ENCODE measurements at regions not wholly inside any gene's neighbourhood (a gene's known extent, or its start where the extent isn't known, plus 50 kb on each side); places are given as distances from the start of the nearest gene placed in this dataset.

DNA sequence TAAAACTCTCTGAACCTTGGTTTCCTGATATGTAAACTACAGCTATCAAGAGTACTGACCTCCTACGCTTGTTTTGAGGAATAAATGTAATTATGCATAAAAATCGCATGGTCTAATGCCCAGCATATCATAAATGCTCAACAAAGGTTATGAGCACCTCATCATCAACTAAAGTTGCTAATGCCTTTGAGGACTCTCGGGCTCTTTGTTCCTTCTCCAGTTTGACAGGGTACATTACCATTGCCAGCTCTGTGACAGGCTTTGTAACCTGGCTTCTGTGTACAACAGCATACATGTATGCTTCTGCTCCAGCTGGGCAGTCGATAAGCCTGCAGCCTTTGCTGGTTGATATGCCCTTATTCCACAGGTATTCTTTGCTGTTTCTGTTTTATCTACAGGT, 95.2 kb downstream of the C9orf152 start:
- H3K27ac ChIP-seq (ENCODE audit: control insufficient read depth, insufficient read depth), result no peak overlapping the region
- 64% methylated on average over 4 of the region's 4 CpGs for whole genome bisulfite sequencing (ENCODE audit: insufficient coverage, insufficient replicate concordance, low lambda C conversion rate, missing lambda C conversion rate)
- peaks cover 23% of the 10 kb centered on the region for H3K4me1 ChIP-seq (ENCODE audit: control insufficient read depth, insufficient read depth, low read length)
- H3K4me2 ChIP-seq (ENCODE audit: control insufficient read depth, insufficient read depth), result no peak overlapping the region
- POLR2A ChIA-PET, result interaction anchor here (0.9 to 6.0 kb wide), 7 partner anchors 9 to 61 kb away, joined by 3 to 81 read pairs (median 4); no protein-coding TSS in a partner anchor
- H4K20me1 ChIP-seq (ENCODE audit: control insufficient read depth, insufficient read depth), result peaks cover 5% of the 10 kb centered on the region
- ATAC-seq (no peak), DNase-seq (ENCODE audit: low read depth, low spot score) (no peak), FAIRE-seq (no peak)
- H3K9me3 ChIP-seq (replicated peaks; ENCODE audit: control insufficient read depth, insufficient read depth, low read length), result no peaks in the 10 kb centered on the region
- peaks cover 69% of the 10 kb centered on the region for H3K79me2 ChIP-seq (ENCODE audit: control insufficient read depth, insufficient read depth, low read length)
- RAD21 ChIA-PET (ENCODE audit: unreplicated experiment), result interaction anchor here (2.2 to 16.5 kb wide), 3 partner anchors 15 to 206 kb away, joined by 5 to 340 read pairs (median 282); no protein-coding TSS in a partner anchor
- no TSS peak for BruUV-seq (replicated peaks)
- TF ChIP-seq SMAD1 (IDR thresholded peaks at IDR 0.05; ENCODE audit: low read depth, partially characterized antibody), result no peak
- TF ChIP-seq POLR2A (IDR thresholded peaks at IDR 0.05; ENCODE audit: low read depth, low read length), result no peak
- TF ChIP-seq, protein P1, sequence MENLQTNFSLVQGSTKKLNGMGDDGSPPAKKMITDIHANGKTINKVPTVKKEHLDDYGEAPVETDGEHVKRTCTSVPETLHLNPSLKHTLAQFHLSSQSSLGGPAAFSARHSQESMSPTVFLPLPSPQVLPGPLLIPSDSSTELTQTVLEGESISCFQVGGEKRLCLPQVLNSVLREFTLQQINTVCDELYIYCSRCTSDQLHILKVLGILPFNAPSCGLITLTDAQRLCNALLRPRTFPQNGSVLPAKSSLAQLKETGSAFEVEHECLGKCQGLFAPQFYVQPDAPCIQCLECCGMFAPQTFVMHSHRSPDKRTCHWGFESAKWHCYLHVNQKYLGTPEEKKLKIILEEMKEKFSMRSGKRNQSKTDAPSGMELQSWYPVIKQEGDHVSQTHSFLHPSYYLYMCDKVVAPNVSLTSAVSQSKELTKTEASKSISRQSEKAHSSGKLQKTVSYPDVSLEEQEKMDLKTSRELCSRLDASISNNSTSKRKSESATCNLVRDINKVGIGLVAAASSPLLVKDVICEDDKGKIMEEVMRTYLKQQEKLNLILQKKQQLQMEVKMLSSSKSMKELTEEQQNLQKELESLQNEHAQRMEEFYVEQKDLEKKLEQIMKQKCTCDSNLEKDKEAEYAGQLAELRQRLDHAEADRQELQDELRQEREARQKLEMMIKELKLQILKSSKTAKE (IDR thresholded peaks at IDR 0.05; ENCODE audit: low read depth, poor library complexity, severe bottlenecking), result no peak
- no peak for TF ChIP-seq ZNF217 (IDR thresholded peaks at IDR 0.05)
- TF ChIP-seq MTA3 (IDR thresholded peaks at IDR 0.05; ENCODE audit: borderline replicate concordance, low read length), result no peak
- no peak for TF ChIP-seq CBFB (IDR thresholded peaks at IDR 0.05; ENCODE audit: low read depth)
- TF ChIP-seq SMARCA5 (IDR thresholded peaks at IDR 0.05), result no peak
- TF ChIP-seq, protein P2, sequence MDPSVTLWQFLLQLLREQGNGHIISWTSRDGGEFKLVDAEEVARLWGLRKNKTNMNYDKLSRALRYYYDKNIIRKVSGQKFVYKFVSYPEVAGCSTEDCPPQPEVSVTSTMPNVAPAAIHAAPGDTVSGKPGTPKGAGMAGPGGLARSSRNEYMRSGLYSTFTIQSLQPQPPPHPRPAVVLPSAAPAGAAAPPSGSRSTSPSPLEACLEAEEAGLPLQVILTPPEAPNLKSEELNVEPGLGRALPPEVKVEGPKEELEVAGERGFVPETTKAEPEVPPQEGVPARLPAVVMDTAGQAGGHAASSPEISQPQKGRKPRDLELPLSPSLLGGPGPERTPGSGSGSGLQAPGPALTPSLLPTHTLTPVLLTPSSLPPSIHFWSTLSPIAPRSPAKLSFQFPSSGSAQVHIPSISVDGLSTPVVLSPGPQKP (IDR thresholded peaks at IDR 0.05; ENCODE audit: low read depth, low read length), result no peak
- TF ChIP-seq, protein P3, sequence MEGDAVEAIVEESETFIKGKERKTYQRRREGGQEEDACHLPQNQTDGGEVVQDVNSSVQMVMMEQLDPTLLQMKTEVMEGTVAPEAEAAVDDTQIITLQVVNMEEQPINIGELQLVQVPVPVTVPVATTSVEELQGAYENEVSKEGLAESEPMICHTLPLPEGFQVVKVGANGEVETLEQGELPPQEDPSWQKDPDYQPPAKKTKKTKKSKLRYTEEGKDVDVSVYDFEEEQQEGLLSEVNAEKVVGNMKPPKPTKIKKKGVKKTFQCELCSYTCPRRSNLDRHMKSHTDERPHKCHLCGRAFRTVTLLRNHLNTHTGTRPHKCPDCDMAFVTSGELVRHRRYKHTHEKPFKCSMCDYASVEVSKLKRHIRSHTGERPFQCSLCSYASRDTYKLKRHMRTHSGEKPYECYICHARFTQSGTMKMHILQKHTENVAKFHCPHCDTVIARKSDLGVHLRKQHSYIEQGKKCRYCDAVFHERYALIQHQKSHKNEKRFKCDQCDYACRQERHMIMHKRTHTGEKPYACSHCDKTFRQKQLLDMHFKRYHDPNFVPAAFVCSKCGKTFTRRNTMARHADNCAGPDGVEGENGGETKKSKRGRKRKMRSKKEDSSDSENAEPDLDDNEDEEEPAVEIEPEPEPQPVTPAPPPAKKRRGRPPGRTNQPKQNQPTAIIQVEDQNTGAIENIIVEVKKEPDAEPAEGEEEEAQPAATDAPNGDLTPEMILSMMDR (IDR thresholded peaks at IDR 0.05 in 2 of 3, conservative IDR thresholded peaks at IDR 0.05 in 1 of 3; ENCODE audit: control insufficient read depth in 2 of 3, extremely low read depth in 1 of 3, insufficient read depth in 1 of 3, low read depth in 3 of 3, low read length in 3 of 3), result no peak
- TF ChIP-seq, protein P4, sequence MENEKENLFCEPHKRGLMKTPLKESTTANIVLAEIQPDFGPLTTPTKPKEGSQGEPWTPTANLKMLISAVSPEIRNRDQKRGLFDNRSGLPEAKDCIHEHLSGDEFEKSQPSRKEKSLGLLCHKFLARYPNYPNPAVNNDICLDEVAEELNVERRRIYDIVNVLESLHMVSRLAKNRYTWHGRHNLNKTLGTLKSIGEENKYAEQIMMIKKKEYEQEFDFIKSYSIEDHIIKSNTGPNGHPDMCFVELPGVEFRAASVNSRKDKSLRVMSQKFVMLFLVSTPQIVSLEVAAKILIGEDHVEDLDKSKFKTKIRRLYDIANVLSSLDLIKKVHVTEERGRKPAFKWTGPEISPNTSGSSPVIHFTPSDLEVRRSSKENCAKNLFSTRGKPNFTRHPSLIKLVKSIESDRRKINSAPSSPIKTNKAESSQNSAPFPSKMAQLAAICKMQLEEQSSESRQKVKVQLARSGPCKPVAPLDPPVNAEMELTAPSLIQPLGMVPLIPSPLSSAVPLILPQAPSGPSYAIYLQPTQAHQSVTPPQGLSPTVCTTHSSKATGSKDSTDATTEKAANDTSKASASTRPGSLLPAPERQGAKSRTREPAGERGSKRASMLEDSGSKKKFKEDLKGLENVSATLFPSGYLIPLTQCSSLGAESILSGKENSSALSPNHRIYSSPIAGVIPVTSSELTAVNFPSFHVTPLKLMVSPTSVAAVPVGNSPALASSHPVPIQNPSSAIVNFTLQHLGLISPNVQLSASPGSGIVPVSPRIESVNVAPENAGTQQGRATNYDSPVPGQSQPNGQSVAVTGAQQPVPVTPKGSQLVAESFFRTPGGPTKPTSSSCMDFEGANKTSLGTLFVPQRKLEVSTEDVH (IDR thresholded peaks at IDR 0.05; ENCODE audit: low read depth, partially characterized antibody), result no peak
- no peak for TF ChIP-seq ZSCAN29 (IDR thresholded peaks at IDR 0.05)
- TF ChIP-seq, protein P5, sequence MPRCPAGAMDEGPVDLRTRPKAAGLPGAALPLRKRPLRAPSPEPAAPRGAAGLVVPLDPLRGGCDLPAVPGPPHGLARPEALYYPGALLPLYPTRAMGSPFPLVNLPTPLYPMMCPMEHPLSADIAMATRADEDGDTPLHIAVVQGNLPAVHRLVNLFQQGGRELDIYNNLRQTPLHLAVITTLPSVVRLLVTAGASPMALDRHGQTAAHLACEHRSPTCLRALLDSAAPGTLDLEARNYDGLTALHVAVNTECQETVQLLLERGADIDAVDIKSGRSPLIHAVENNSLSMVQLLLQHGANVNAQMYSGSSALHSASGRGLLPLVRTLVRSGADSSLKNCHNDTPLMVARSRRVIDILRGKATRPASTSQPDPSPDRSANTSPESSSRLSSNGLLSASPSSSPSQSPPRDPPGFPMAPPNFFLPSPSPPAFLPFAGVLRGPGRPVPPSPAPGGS (IDR thresholded peaks at IDR 0.05; ENCODE audit: borderline replicate concordance, insufficient read depth, low read depth, low read length, poor library complexity, severe bottlenecking), result no peak
- TF ChIP-seq, protein P6, sequence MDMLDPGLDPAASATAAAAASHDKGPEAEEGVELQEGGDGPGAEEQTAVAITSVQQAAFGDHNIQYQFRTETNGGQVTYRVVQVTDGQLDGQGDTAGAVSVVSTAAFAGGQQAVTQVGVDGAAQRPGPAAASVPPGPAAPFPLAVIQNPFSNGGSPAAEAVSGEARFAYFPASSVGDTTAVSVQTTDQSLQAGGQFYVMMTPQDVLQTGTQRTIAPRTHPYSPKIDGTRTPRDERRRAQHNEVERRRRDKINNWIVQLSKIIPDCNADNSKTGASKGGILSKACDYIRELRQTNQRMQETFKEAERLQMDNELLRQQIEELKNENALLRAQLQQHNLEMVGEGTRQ (IDR thresholded peaks at IDR 0.05; ENCODE audit: borderline replicate concordance, low read depth, low read length), result no peak
- TF ChIP-seq ATF7 (IDR thresholded peaks at IDR 0.05; ENCODE audit: low read depth), result no peak
- no peaks in the 10 kb centered on the region for H3K27me3 ChIP-seq (replicated peaks in 1 of 2; ENCODE audit: control insufficient read depth in 2 of 2, insufficient read depth in 2 of 2, low read length in 1 of 2)
- H3K36me3 ChIP-seq (ENCODE audit: control insufficient read depth in 2 of 2, insufficient read depth in 2 of 2, low read length in 1 of 2), result peaks cover 8 to 21% of the 10 kb centered on the region in 2 experiments; a peak in 3 of 4 replicates
- in situ Hi-C loops (cut with MboI), result no loop called here
- no peak overlapping the region for H3K4me3 ChIP-seq
- SMC1A ChIA-PET (ENCODE audit: uncharacterized antibody, unreplicated experiment), result interaction anchor here (0.8 to 17.0 kb wide), 8 partner anchors 9 to 201 kb away, joined by 3 to 397 read pairs (median 6); no protein-coding TSS in a partner anchor
- intact Hi-C loops (cut with micrococcal nuclease; ENCODE audit: unreplicated experiment), result no loop called here
- CTCF ChIA-PET, result interaction anchor here (1.2 to 3.5 kb wide), 5 partner anchors 10 to 30 kb away, joined by 3 to 20 read pairs (median 6); no protein-coding TSS in a partner anchor
- no peak overlapping the region for H3K9ac ChIP-seq (ENCODE audit: control insufficient read depth, insufficient read depth, low read length)
- no peak overlapping the region for H2AFZ ChIP-seq (ENCODE audit: control insufficient read depth, low read depth, low read length)
